Colonic mucosa (tissue), 4 donors: ENCODE measurements at regions not wholly inside any gene's neighbourhood (a gene's known extent, or its start where the extent isn't known, plus 50 kb on each side); places are given as distances from the start of the nearest gene placed in this dataset.
A peak's percentile ranks its signal among the peaks of the same experiment; 100 is the strongest.
"Not testable (repeated sequence)": the region's sequence is repeated elsewhere in the genome, so short reads cannot be mapped to it uniquely, and the experiment has no call there.

Experiments used
- DNase-seq: peaks from one replicate; pipeline ENCODE4 v3.0.0-alpha.2; 2020
- H3K27ac ChIP-seq: fragments of 200-600 bp; one replicate; pipeline ENCODE4 v1.8.0; 2021
- H3K27me3 ChIP-seq: fragments of 200-600 bp; one replicate; pipeline ENCODE4 v1.8.0; 2021
- H3K36me3 ChIP-seq: fragments of 200-600 bp; one replicate; pipeline ENCODE4 v1.8.0; 2021
- H3K4me1 ChIP-seq: fragments of 200-600 bp; one replicate; pipeline ENCODE4 v1.8.0; 2021; ENCODE audit warnings: mild to moderate bottlenecking
- H3K4me3 ChIP-seq: fragments of 200-600 bp; one replicate; pipeline ENCODE4 v1.8.0; 2021
- H3K9ac ChIP-seq, 2 donors: one replicate each; pipeline ENCODE4 v1.7.0; 2013; ENCODE audit warnings: control low read depth in 2 of 2, low read depth in 2 of 2, low read length in 2 of 2
- H3K9me3 ChIP-seq: fragments of 200-600 bp; one replicate; pipeline ENCODE4 v1.8.0; 2021
- CTCF ChIP-seq: fragments of 200-600 bp; IDR thresholded peaks from one replicate; pipeline ENCODE4 v1.8.0; 2022; ENCODE audit warnings: antibody characterized with exemption, mild to moderate bottlenecking
- intact Hi-C: fragments of 100-400 bp; cut with DNase I; formaldehyde crosslinking; loops from one replicate; pipeline ENCODE4 v1.14.1; 2022
- donor health status: healthy.
- donor health status: DM: no; HTN: no; CAD: no.
- donor health status: DM: no; HTN: no; CAD: no.

- Histone ChIP-seq H3K27me3 (no peaks in the 10 kb centered on the region), H3K36me3 (no peaks in the 10 kb centered on the region), H3K9me3 (no peaks in the 10 kb centered on the region), H3K4me3 (peak overlapping the region; percentile 21), H3K9ac (peak overlapping the region; percentile 70 to 91), H3K27ac (peak overlapping the region; percentile 96), H3K4me1 (peaks cover 18% of the 10 kb centered on the region)
- DNase-seq: peak; percentile 86
- intact Hi-C loops: loop anchor here (2.0 to 5.0 kb wide), 2 partner anchors 62 to 162 kb away; partner anchors contain the start of gene TBL1XR1
- TF ChIP-seq CTCF: no peak
Measured at GRCh38 chr3:177358977-177359592, 161.8 kb upstream of the TBL1XR1 start.

GRCh38 chr3:177359593-177360357 lies 162.5 kb upstream of the TBL1XR1 start:
- Histone ChIP-seq H3K4me1 (peaks cover 18% of the 10 kb centered on the region), H3K27me3 (no peaks in the 10 kb centered on the region), H3K4me3 (peak overlapping the region; percentile 21), H3K36me3 (no peaks in the 10 kb centered on the region), H3K9me3 (no peaks in the 10 kb centered on the region), H3K27ac (peak overlapping the region; percentile 96), H3K9ac (peak overlapping the region; percentile 68 to 91)
- intact Hi-C loops: loop anchor here (2.0 to 10.0 kb wide), 3 partner anchors 62 to 305 kb away; partner anchors contain the start of gene TBL1XR1
- peak; percentile 95 for DNase-seq
- TF ChIP-seq CTCF: no peak

- peak overlapping the region; percentile 96 for H3K27ac ChIP-seq
- no peak overlapping the region for H3K4me3 ChIP-seq
- no peak for DNase-seq
- no peaks in the 10 kb centered on the region for H3K36me3 ChIP-seq
- H3K9ac ChIP-seq: peak overlapping the region in 1 of 2 donors; percentile 91
- no peaks in the 10 kb centered on the region for H3K27me3 ChIP-seq
- H3K9me3 ChIP-seq: no peaks in the 10 kb centered on the region
- intact Hi-C loops: loop anchor here (10.0 kb wide), 1 partner anchor 307 kb away; no protein-coding TSS in a partner anchor
- H3K4me1 ChIP-seq: peaks cover 18% of the 10 kb centered on the region
- TF ChIP-seq CTCF: no peak
Measured at GRCh38 chr3:177361081-177361938, 164.0 kb upstream of the TBL1XR1 start.

GRCh38 chr3:177362626-177363025 lies 165.3 kb upstream of the TBL1XR1 start:
- H3K27ac ChIP-seq: no peak overlapping the region
- H3K4me3 ChIP-seq: no peak overlapping the region
- no peaks in the 10 kb centered on the region for H3K27me3 ChIP-seq
- H3K36me3 ChIP-seq: no peaks in the 10 kb centered on the region
- peak overlapping the region in 1 of 2 donors; percentile 48 for H3K9ac ChIP-seq
- peaks cover 16% of the 10 kb centered on the region for H3K4me1 ChIP-seq
- TF ChIP-seq CTCF: no peak
- intact Hi-C loops: loop anchor here (10.0 kb wide), 1 partner anchor 308 kb away; no protein-coding TSS in a partner anchor
- no peaks in the 10 kb centered on the region for H3K9me3 ChIP-seq
- DNase-seq: peak; percentile 59

GRCh38 chr3:177364236-177364635 lies 167.0 kb upstream of the TBL1XR1 start:
- no peak overlapping the region for H3K9ac ChIP-seq
- H3K27ac ChIP-seq: no peak overlapping the region
- H3K36me3 ChIP-seq: no peaks in the 10 kb centered on the region
- H3K4me1 ChIP-seq: peaks cover 4% of the 10 kb centered on the region
- no peak overlapping the region for H3K4me3 ChIP-seq
- no peak for TF ChIP-seq CTCF
- intact Hi-C loops: loop anchor here (10.0 kb wide), 1 partner anchor 309 kb away; no protein-coding TSS in a partner anchor
- no peaks in the 10 kb centered on the region for H3K27me3 ChIP-seq
- H3K9me3 ChIP-seq: no peaks in the 10 kb centered on the region
- DNase-seq: no peak

GRCh38 chr3:177365294-177365693 lies 168.0 kb upstream of the TBL1XR1 start:
- H3K4me1 ChIP-seq, H3K27me3 ChIP-seq, DNase-seq, H3K4me3 ChIP-seq, H3K36me3 ChIP-seq, H3K27ac ChIP-seq, H3K9me3 ChIP-seq, H3K9ac ChIP-seq: not testable (repeated sequence)
- intact Hi-C loops: loop anchor here (10.0 kb wide), 1 partner anchor 310 kb away; no protein-coding TSS in a partner anchor
